Glomerular visceral epithelial cell (primary cell): ENCODE measurements at regions not wholly inside any gene's neighbourhood (a gene's known extent, or its start where the extent isn't known, plus 50 kb on each side); places are given as distances from the start of the nearest gene placed in this dataset.

Experiments used
- DNase-seq: peaks from one replicate; pipeline ENCODE4 v3.0.0-alpha.2; 2016; ENCODE audit errors: extremely low spot score

GRCh38 chr2:12587729-12588522 is 128.8 kb upstream of the TRIB2 start:
- peak; percentile 42 for DNase-seq

GRCh38 chr2:12588986-12589385 is 127.8 kb upstream of the TRIB2 start:
- no peak for DNase-seq

- DNase-seq = no peak
Measured at GRCh38 chr2:12589802-12590320, 126.9 kb upstream of the TRIB2 start.

GRCh38 chr2:12592296-12592695 is 124.4 kb upstream of the TRIB2 start:
- no peak for DNase-seq

- DNase-seq = no peak
Measured at GRCh38 chr2:12594590-12594989, 122.1 kb upstream of the TRIB2 start.

DNA sequence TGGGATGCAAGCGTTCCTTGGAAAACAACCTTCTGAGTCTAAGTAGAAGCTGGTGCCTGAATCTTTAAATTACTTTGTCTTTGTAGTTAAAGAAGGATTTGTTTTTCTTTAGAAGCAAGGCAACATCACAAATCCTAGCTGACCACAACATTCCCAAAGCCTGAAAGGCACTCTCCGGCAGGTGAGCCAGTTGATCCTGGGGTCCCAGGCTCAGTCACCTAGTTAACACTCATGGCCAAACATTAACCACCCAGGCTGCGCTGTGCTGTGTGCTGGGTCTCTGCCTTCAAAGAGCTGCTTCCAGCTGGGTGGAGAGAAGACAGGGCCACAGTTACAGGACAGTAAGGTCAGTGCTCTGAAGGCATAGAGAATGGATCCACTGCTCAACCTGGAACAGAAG is 120.0 kb upstream of the TRIB2 start:
- no peak for DNase-seq

DNA sequence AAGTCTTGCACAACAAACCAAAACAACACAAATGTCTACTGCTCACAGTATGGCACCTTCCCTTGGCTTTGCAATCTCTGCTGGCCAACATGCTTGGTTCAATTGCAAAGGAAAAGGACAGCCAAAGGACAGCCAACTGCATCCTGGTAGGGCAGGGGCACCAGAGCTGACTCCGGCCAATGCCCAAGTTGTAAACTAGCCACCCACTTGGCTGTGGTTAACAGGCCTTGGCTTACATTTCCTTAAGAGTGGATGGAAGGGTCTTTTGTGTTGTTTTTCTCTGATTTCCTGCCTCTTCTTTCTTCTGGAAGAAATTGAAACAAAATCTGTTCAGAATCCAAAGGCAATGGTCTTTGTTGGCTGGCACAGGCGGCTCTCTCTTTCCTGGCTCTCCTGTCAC is 119.1 kb upstream of the TRIB2 start:
- DNase-seq = no peak

GRCh38 chr2:12602661-12603060 is 114.1 kb upstream of the TRIB2 start:
- DNase-seq = no peak

- DNase-seq = no peak
Measured at GRCh38 chr2:12603781-12604295, 112.9 kb upstream of the TRIB2 start.

DNA sequence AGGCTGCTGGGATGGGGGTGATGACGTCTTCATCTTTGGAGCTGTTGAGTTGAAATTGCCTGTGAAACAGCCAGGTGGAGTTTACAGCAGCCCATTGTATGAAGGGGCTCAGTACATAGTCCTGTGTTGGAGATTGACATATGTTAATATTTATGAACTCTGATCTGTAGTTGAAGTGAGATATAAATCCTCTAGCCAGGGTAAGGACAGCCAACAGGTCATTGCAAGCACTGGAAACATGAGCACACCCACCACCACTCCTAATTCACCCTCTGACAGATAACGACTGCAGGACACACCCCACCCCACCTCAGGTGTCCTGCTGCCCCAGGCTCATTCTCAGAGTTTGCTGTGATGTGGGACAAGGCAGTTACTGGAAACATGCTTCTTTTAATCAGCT is 112.4 kb upstream of the TRIB2 start:
- DNase-seq = no peak

DNA sequence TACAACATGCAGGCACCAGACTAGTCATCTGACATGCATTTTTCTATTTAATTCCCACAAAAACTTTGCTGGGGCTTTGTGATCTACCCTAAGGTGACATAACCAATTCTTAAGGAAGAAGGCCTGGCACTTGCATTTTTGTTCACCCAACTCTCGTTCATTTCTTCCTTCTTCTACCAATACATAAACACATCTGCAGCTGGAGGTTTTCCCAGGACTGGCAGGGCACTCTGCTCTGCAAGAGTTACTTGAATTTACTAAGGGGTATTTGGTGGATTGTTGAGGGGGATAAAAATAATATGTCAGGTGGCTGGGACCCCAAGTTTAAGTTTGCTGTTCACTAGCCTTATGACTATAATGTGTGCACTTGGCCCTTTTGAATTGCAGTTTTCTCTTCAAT is 111.4 kb upstream of the TRIB2 start:
- DNase-seq = no peak

- no peak for DNase-seq
Measured at GRCh38 chr2:12605936-12606335, 110.8 kb upstream of the TRIB2 start.

DNA sequence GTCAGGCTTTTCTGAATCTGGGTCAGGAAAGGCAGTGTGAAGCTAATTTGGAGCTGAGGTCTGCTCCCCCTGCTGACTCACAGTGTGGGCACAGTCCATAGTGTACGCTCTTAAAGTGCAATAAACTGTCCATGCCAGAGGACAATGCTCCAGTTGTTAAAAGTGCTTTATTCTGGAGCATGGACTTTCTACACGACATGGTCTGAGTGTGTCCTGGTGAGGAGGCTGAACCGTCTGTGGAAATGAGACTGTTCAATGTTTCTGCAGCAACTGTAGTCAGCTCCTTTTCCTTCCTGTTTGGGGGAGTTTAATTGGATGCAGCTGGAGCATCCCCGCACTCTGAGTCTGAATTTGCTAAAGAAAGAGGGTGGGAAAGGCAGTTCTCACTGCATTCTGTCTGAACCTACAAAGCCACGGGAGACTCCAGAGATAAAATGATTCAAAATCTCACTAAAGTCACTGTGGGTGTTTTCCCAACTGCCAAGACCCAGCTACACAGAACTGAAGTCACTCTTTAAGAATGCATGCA is 110.2 kb upstream of the TRIB2 start:
- peak; percentile 3 for DNase-seq

GRCh38 chr2:12607971-12608370 is 108.8 kb upstream of the TRIB2 start:
- DNase-seq = peak; percentile 40

- no peak for DNase-seq
Measured at GRCh38 chr2:12610314-12610713, 106.4 kb upstream of the TRIB2 start.

DNA sequence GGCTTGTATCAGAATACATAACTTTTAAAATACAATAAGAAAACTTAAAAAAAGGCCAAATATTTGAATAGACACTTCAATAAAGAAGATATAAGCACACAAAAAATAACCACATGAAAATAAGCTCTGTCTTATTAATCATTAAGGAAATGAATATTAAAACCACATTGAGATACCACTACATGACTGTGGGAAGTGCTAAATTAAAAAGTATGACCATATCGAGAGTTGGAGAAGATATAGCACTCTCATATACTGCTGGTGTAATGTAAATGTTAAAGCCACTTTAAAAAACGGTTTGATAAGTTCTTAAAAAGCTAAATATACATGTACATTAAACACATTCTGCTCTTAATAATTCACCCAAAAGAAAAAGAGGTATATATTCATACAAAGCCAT is 104.6 kb upstream of the TRIB2 start:
- DNase-seq = no peak

GRCh38 chr2:12612671-12613070 is 104.1 kb upstream of the TRIB2 start:
- DNase-seq = no peak

- DNase-seq = peak; percentile 34
Measured at GRCh38 chr2:12613137-12613835, 103.5 kb upstream of the TRIB2 start.

DNA sequence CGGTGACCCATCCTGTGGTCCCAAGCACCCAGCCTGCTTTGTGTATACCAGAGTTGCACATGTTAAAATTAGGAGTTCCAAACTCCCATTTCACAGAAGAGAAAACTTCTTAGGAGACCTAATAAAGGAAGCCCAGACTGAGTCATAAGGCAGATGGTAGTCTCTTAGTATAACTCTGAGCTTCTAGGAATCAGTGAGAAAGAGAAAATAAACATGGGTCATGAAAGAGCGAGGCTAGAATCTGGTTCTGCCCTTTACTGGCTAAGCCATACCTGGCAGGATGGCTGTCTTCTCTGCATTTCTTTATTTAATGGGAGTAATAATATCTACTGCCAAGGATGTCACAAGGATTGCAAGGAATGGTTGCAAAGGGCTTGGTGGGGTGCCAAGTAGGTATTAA is 101.2 kb upstream of the TRIB2 start:
- DNase-seq = no peak

GRCh38 chr2:12616456-12617156 is 100.1 kb upstream of the TRIB2 start:
- no peak for DNase-seq

- no peak for DNase-seq
Measured at GRCh38 chr2:12617366-12617765, 99.4 kb upstream of the TRIB2 start.

GRCh38 chr2:12617853-12618252 is 98.9 kb upstream of the TRIB2 start:
- no peak for DNase-seq
